ENCODE measurements at regions not wholly inside any gene's neighbourhood (a gene's known extent, or its start where the extent isn't known, plus 50 kb on each side); places are given as distances from the start of the nearest gene placed in this dataset.

- TF ChIP-seq, protein P1, sequence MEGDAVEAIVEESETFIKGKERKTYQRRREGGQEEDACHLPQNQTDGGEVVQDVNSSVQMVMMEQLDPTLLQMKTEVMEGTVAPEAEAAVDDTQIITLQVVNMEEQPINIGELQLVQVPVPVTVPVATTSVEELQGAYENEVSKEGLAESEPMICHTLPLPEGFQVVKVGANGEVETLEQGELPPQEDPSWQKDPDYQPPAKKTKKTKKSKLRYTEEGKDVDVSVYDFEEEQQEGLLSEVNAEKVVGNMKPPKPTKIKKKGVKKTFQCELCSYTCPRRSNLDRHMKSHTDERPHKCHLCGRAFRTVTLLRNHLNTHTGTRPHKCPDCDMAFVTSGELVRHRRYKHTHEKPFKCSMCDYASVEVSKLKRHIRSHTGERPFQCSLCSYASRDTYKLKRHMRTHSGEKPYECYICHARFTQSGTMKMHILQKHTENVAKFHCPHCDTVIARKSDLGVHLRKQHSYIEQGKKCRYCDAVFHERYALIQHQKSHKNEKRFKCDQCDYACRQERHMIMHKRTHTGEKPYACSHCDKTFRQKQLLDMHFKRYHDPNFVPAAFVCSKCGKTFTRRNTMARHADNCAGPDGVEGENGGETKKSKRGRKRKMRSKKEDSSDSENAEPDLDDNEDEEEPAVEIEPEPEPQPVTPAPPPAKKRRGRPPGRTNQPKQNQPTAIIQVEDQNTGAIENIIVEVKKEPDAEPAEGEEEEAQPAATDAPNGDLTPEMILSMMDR (conservative IDR thresholded peaks at IDR 0.05; ENCODE audit: low read depth in 2 of 2), result no peak
- TF ChIP-seq, protein P2, sequence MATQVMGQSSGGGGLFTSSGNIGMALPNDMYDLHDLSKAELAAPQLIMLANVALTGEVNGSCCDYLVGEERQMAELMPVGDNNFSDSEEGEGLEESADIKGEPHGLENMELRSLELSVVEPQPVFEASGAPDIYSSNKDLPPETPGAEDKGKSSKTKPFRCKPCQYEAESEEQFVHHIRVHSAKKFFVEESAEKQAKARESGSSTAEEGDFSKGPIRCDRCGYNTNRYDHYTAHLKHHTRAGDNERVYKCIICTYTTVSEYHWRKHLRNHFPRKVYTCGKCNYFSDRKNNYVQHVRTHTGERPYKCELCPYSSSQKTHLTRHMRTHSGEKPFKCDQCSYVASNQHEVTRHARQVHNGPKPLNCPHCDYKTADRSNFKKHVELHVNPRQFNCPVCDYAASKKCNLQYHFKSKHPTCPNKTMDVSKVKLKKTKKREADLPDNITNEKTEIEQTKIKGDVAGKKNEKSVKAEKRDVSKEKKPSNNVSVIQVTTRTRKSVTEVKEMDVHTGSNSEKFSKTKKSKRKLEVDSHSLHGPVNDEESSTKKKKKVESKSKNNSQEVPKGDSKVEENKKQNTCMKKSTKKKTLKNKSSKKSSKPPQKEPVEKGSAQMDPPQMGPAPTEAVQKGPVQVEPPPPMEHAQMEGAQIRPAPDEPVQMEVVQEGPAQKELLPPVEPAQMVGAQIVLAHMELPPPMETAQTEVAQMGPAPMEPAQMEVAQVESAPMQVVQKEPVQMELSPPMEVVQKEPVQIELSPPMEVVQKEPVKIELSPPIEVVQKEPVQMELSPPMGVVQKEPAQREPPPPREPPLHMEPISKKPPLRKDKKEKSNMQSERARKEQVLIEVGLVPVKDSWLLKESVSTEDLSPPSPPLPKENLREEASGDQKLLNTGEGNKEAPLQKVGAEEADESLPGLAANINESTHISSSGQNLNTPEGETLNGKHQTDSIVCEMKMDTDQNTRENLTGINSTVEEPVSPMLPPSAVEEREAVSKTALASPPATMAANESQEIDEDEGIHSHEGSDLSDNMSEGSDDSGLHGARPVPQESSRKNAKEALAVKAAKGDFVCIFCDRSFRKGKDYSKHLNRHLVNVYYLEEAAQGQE (IDR thresholded peaks at IDR 0.05; ENCODE audit: unreplicated experiment), result no peak
- no peak for TF ChIP-seq EZH2 (IDR thresholded peaks at IDR 0.05; ENCODE audit: low read depth, unreplicated experiment)
Measured at GRCh38 chr1:187078321-187078720, 249.6 kb downstream of the PLA2G4A start.

Measured in GM23338 (cell line).